HepG2 (cell line): ENCODE measurements at regions not wholly inside any gene's neighbourhood (a gene's known extent, or its start where the extent isn't known, plus 50 kb on each side); places are given as distances from the start of the nearest gene placed in this dataset.

Source experiments
- ATAC-seq: fragments of 200-7000 bp; cut with Tn5 transposase; 3 replicates; pipeline ENCODE4 v1.9.1; 2020; ENCODE audit warnings: mild to moderate bottlenecking, moderate library complexity
- BruUV-seq: library from RNA; stranded (reverse); fragments of 400-500 nt; replicated peaks from 2 replicates; lab custom pipeline; 2021; lab: Mats Ljungman, UMichigan
- CTCF ChIA-PET: fragments of 300-600 bp; formaldehyde crosslinking; extraction: SDS; loops from one replicate; lab custom pipeline; 2021; ENCODE audit warnings: low total read pairs, inconsistent platforms, low intra/inter-chr PET ratio; lab: Yijun Ruan, JAX
- POLR2A ChIA-PET: fragments of 350-600 bp; sonication (Branson Sonifier 250); formaldehyde crosslinking; loops from one replicate; lab custom pipeline; 2020; ENCODE audit warnings: antibody characterized with exemption, inconsistent platforms; lab: Yijun Ruan, JAX
- DNase-seq: peaks from one replicate; pipeline ENCODE4 v3.0.0-alpha.2; 2015; ENCODE audit warnings: low spot score
- FAIRE-seq: peaks from 3 replicates; lab custom pipeline; 2011; peaks lifted over from hg19 to GRCh38; lab: Jason Lieb, UNC
- H2AFZ ChIP-seq: one replicate; pipeline ENCODE4 v1.6.1; 2011; ENCODE audit warnings: low read length, inconsistent platforms
- H3K27ac ChIP-seq: fragments of 300-600 bp; 3 replicates; pipeline ENCODE4 v1.8.0; 2011; ENCODE audit warnings: mixed run types, mild to moderate bottlenecking, mixed read lengths, low read length, inconsistent platforms; ENCODE audit not compliant: insufficient read depth; ENCODE audit errors: extremely low read length
- H3K27me3 ChIP-seq, 2 experiments: fragments of 200-600 bp in 1 of 2; 2 replicates in 1 of 2; 3 replicates in 1 of 2; pipeline versions ENCODE4 v1.6.0 to v1.8.0; 2011; ENCODE audit warnings: low read length in 2 of 2, mild to moderate bottlenecking in 2 of 2, moderate library complexity in 2 of 2, inconsistent platforms in 1 of 2; ENCODE audit not compliant: insufficient read depth in 2 of 2, control insufficient read depth in 1 of 2
- H3K36me3 ChIP-seq, 2 experiments: fragments of 200-600 bp in 1 of 2; replicated peaks in 1 of 2; 2 replicates in 1 of 2; 3 replicates in 1 of 2; pipeline versions ENCODE4 v1.5.1 to v1.8.0; 2011; ENCODE audit warnings: low read length in 2 of 2, inconsistent platforms in 1 of 2; ENCODE audit not compliant: insufficient read depth in 2 of 2, control insufficient read depth in 1 of 2
- H3K4me1 ChIP-seq: 2 replicates; pipeline ENCODE4 v1.5.1; 2012; ENCODE audit warnings: low read length, inconsistent platforms; ENCODE audit not compliant: insufficient read depth
- H3K4me2 ChIP-seq: 2 replicates; pipeline ENCODE4 v1.6.0; 2011; ENCODE audit warnings: low read depth, low read length, inconsistent platforms
- H3K4me3 ChIP-seq, 3 experiments: fragments of 200-600 bp in 1 of 3; sonication (generic), shearing (Covaris generic) in 1 of 3; replicated peaks in 1 of 3; 2 replicates each; pipeline ENCODE4 v1.5.1; 2011 to 2016; ENCODE audit warnings: low read length in 3 of 3, inconsistent platforms in 2 of 3, low read depth in 2 of 3, mild to moderate bottlenecking in 2 of 3, control low read depth in 1 of 3, mixed read lengths in 1 of 3; ENCODE audit not compliant: insufficient read depth in 1 of 3
- H3K79me2 ChIP-seq: one replicate; pipeline ENCODE4 v1.6.1; 2011; ENCODE audit warnings: low read length, inconsistent platforms; ENCODE audit not compliant: insufficient read depth
- H3K9ac ChIP-seq: 2 replicates; pipeline ENCODE4 v1.6.0; 2011; ENCODE audit warnings: mild to moderate bottlenecking, low read depth, low read length, inconsistent platforms; ENCODE audit not compliant: insufficient read depth
- H3K9me3 ChIP-seq: 2 replicates; pipeline ENCODE4 v1.5.1; 2012; ENCODE audit warnings: mild to moderate bottlenecking, low read length
- H4K20me1 ChIP-seq: 2 replicates; pipeline ENCODE4 v1.6.0; 2011; ENCODE audit warnings: inconsistent platforms, mild to moderate bottlenecking, low read length, moderate library complexity; ENCODE audit not compliant: insufficient read depth
- CEBPB ChIP-seq: IDR thresholded peaks from 2 replicates; pipeline ENCODE4 v1.6.1; 2011; ENCODE audit warnings: low read depth, low read length, improper control_type of control experiment, borderline replicate concordance
- PATZ1 ChIP-seq: sonication (generic); formaldehyde crosslinking; IDR thresholded peaks from 2 replicates; pipeline ENCODE4 v1.4.0; 2020; ENCODE audit warnings: missing genetic modification reagents
- RBM22 ChIP-seq: fragments of 200-400 bp; formaldehyde crosslinking; optimal IDR thresholded peaks from 2 replicates; pipeline ENCODE3; 2017; ENCODE audit warnings: mild to moderate bottlenecking, low read length, moderate library complexity
- ZNF432 ChIP-seq: sonication (generic); formaldehyde crosslinking; IDR thresholded peaks from 2 replicates; pipeline ENCODE4 v1.5.0; 2020; ENCODE audit warnings: missing genetic modification reagents, mild to moderate bottlenecking, borderline replicate concordance
- ZNF451 ChIP-seq: sonication (generic); formaldehyde crosslinking; IDR thresholded peaks from 2 replicates; pipeline ENCODE4 v1.5.0; 2020; ENCODE audit warnings: mild to moderate bottlenecking, missing genetic modification reagents
- ZNF784 ChIP-seq: sonication (generic); formaldehyde crosslinking; IDR thresholded peaks from 2 replicates; pipeline ENCODE4 v1.5.1; 2020; ENCODE audit warnings: missing genetic modification reagents, mild to moderate bottlenecking, borderline replicate concordance
- WGBS: methylation state at CpG from one replicate; pipeline ENCODE4 v1.1.6; 2017; ENCODE audit warnings: low lambda C conversion rate; 5-methylcytosine and 5-hydroxymethylcytosine counted together
- in situ Hi-C: cut with HindIII; loops from 2 replicates; pipeline ENCODE4 v1.10.0; 2017; ENCODE audit warnings: low pct_unique_long_range_greater_than_20kb; ENCODE audit not compliant: extremely low pct_ligation_motif_present
- intact Hi-C: fragments of 100-400 bp; cut with micrococcal nuclease; formaldehyde crosslinking; loops from one replicate; pipeline ENCODE4 v1.10.0; 2022; ENCODE audit not compliant: unreplicated experiment

DNA sequence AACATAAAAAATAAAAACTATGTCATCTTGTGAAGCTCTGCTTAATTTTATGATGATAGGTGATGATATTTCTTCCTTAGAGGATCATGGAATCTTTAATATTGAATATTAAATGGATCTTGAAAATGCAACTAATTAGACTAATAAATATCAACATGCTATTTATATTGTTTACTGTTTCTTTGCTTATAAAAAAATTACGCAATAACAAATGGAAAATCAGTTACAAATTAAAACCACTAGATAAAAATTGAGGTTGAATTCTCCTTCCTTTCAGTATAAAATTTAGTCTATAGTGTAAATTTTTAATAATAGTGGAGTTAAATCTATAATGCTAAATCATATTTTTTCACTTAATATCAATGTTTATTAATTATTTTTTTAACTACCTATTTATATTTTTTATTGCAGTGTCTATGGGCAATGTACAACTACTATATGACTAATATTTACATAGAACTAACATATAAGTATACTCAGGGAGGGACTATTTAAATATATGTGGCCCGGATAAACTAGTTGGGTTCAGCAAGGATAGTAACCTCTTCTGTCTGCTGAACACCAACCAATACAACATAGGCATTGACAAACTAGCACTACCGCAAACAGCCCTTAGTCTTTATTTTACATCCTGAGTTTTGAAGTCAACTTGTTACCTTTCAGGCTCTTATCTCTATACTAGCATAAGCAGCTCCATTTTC is 628.0 kb downstream of the EFNB2 start:
- Histone ChIP-seq H4K20me1 (no peaks in the 10 kb centered on the region), H2AFZ (no peak overlapping the region), H3K79me2 (no peaks in the 10 kb centered on the region), H3K4me1 (no peaks in the 10 kb centered on the region), H3K4me2 (no peak overlapping the region), H3K9me3 (no peaks in the 10 kb centered on the region), H3K9ac (no peak overlapping the region), H3K36me3 (no peaks in the 10 kb centered on the region), H3K27ac (no peak overlapping the region), H3K4me3 (no peak overlapping the region), H3K27me3 (no peaks in the 10 kb centered on the region)
- intact Hi-C loops (no loop called here), in situ Hi-C loops (no loop called here)
- TF ChIP-seq CEBPB, result peak; percentile 12; the same call in 1 of the 2 replicates
- TF ChIP-seq ZNF432 (CRISPR knock-in tag), result no peak
- no peak for TF ChIP-seq RBM22
- TF ChIP-seq PATZ1 (CRISPR knock-in tag), result no peak
- TF ChIP-seq ZNF451 (CRISPR knock-in tag), result no peak
- FAIRE-seq (no peak), ATAC-seq (no peak), DNase-seq (no peak)
- ChIA-PET POLR2A (no interaction called here), CTCF (no interaction called here)
- no TSS peak for BruUV-seq
- 48% methylated on average over 3 of the region's 3 CpGs for WGBS

DNA sequence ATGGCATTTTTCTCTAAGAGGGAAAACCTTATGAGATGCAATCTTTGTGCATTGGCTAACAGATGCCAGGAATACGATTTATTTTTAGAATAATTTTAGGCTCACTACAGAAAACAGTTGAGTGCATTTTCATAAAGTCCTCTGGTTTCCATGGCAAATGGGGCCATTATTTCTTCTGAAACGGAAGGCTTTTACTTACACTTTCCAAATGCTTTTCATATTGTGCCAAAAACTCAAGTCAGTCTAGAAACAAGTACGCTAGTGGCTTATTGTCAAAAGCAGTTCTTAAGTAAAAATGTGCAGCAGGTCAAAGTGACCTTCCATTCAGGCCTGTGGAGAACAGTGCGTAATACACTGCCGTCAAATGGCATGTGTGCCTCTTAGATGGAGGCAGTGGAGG is 628.7 kb downstream of the EFNB2 start:
- Histone ChIP-seq H3K9ac (no peak overlapping the region), H2AFZ (no peak overlapping the region), H3K4me3 (no peak overlapping the region), H3K27me3 (no peaks in the 10 kb centered on the region), H3K36me3 (no peaks in the 10 kb centered on the region), H3K4me1 (no peaks in the 10 kb centered on the region), H3K27ac (no peak overlapping the region), H4K20me1 (no peaks in the 10 kb centered on the region), H3K9me3 (no peaks in the 10 kb centered on the region), H3K4me2 (no peak overlapping the region), H3K79me2 (no peaks in the 10 kb centered on the region)
- WGBS, result 38% methylated on average over 5 of the region's 5 CpGs
- intact Hi-C loops (no loop called here), in situ Hi-C loops (no loop called here)
- no TSS peak for BruUV-seq
- CTCF ChIA-PET, result no interaction called here
- DNase-seq, result no peak
- no peak for TF ChIP-seq ZNF784 (CRISPR knock-in tag)
- POLR2A ChIA-PET, result no interaction called here
- FAIRE-seq, result no peak
- ATAC-seq, result no peak
